DND-41 (cell line): ENCODE measurements at regions not wholly inside any gene's neighbourhood (a gene's known extent, or its start where the extent isn't known, plus 50 kb on each side); places are given as distances from the start of the nearest gene placed in this dataset.

ENCODE experiments used
- ATAC-seq: fragments of 200-7000 bp; cut with Tn5 transposase; 3 replicates; pipeline ENCODE4 v1.9.1; 2021; ENCODE audit warnings: low read depth; ENCODE audit not compliant: insufficient read depth
- DNase-seq: peaks from one replicate; pipeline ENCODE4 v3.0.0-alpha.2; 2020
- H2AFZ ChIP-seq: 2 replicates; pipeline ENCODE4 v1.6.0; 2012; ENCODE audit warnings: low read depth, low read length
- H3K27ac ChIP-seq: 2 replicates; pipeline ENCODE4 v1.5.1; 2012; ENCODE audit warnings: low read length, inconsistent platforms
- H3K27me3 ChIP-seq: fragments of 200-600 bp; sonication (generic); 2 replicates; pipeline ENCODE4 v1.6.0; 2012; ENCODE audit warnings: low read length, mild to moderate bottlenecking, inconsistent platforms; ENCODE audit not compliant: insufficient read depth, poor library complexity
- H3K36me3 ChIP-seq: 2 replicates; pipeline ENCODE4 v1.5.1; 2012; ENCODE audit warnings: low read length, inconsistent platforms; ENCODE audit not compliant: insufficient read depth
- H3K4me1 ChIP-seq: 2 replicates; pipeline ENCODE4 v1.5.1; 2012; ENCODE audit warnings: mild to moderate bottlenecking, low read length; ENCODE audit not compliant: insufficient read depth
- H3K4me2 ChIP-seq: 2 replicates; pipeline ENCODE4 v1.6.0; 2012; ENCODE audit warnings: mild to moderate bottlenecking, moderate library complexity, low read length, inconsistent platforms; ENCODE audit not compliant: insufficient read depth
- H3K4me3 ChIP-seq, 2 experiments: fragments of 200-600 bp in 1 of 2; shearing (Covaris generic) in 1 of 2; 2 replicates each; pipeline ENCODE4 v1.5.1; 2012 to 2016; ENCODE audit warnings: inconsistent platforms in 2 of 2, low read length in 2 of 2, mild to moderate bottlenecking in 2 of 2, low read depth in 1 of 2, moderate library complexity in 1 of 2
- H3K79me2 ChIP-seq: 2 replicates; pipeline ENCODE4 v1.6.0; 2012; ENCODE audit warnings: low read length, inconsistent platforms; ENCODE audit not compliant: insufficient read depth
- H3K9ac ChIP-seq: 2 replicates; pipeline ENCODE4 v1.6.0; 2012; ENCODE audit warnings: low read depth, mild to moderate bottlenecking, inconsistent platforms, low read length, moderate library complexity
- H3K9me3 ChIP-seq: 2 replicates; pipeline ENCODE4 v1.5.1; 2012; ENCODE audit warnings: low read length, moderate library complexity, mild to moderate bottlenecking, inconsistent platforms; ENCODE audit not compliant: insufficient read depth, severe bottlenecking
- H4K20me1 ChIP-seq: 2 replicates; pipeline ENCODE4 v1.6.0; 2012; ENCODE audit warnings: low read length; ENCODE audit not compliant: insufficient read depth
- CTCF ChIP-seq: IDR thresholded peaks from 2 replicates; pipeline ENCODE4 v1.5.1; 2012; ENCODE audit warnings: borderline replicate concordance, low read length, moderate library complexity, mild to moderate bottlenecking; ENCODE audit not compliant: poor library complexity, severe bottlenecking; ENCODE audit errors: extremely low read depth
- EZH2 ChIP-seq: IDR thresholded peaks from 3 replicates; pipeline ENCODE4 v1.6.1; 2012; ENCODE audit warnings: borderline replicate concordance, low read depth, mild to moderate bottlenecking, moderate library complexity, low read length, inconsistent platforms; ENCODE audit not compliant: severe bottlenecking

- no peak overlapping the region for H2AFZ ChIP-seq
- no peaks in the 10 kb centered on the region for H3K27me3 ChIP-seq
- H3K9ac ChIP-seq: no peak overlapping the region
- H3K4me3 ChIP-seq: no peak overlapping the region
- H3K27ac ChIP-seq: no peak overlapping the region
- H3K36me3 ChIP-seq: no peaks in the 10 kb centered on the region
- no peaks in the 10 kb centered on the region for H3K79me2 ChIP-seq
- no peak for TF ChIP-seq EZH2
- ATAC-seq (no peak), DNase-seq (no peak)
- H4K20me1 ChIP-seq: no peaks in the 10 kb centered on the region
- no peak overlapping the region for H3K4me2 ChIP-seq
- no peaks in the 10 kb centered on the region for H3K4me1 ChIP-seq
- no peaks in the 10 kb centered on the region for H3K9me3 ChIP-seq
Measured at GRCh38 chr3:115347737-115348136, 200.6 kb upstream of the ZBTB20 start.

- Histone ChIP-seq H3K4me1 (no peaks in the 10 kb centered on the region), H3K79me2 (no peaks in the 10 kb centered on the region), H3K4me3 (no peak overlapping the region), H3K4me2 (no peak overlapping the region), H2AFZ (no peak overlapping the region), H3K9ac (no peak overlapping the region), H3K36me3 (no peaks in the 10 kb centered on the region), H3K27me3 (no peaks in the 10 kb centered on the region), H3K27ac (no peak overlapping the region), H4K20me1 (no peaks in the 10 kb centered on the region), H3K9me3 (no peaks in the 10 kb centered on the region)
- ATAC-seq (no peak), DNase-seq (no peak)
- TF ChIP-seq CTCF: no peak
- no peak for TF ChIP-seq EZH2
Measured at GRCh38 chr3:115348412-115348811, 201.3 kb upstream of the ZBTB20 start.

- DNase-seq: no peak
- Histone ChIP-seq H4K20me1 (no peaks in the 10 kb centered on the region), H3K36me3 (no peaks in the 10 kb centered on the region), H3K9me3 (no peaks in the 10 kb centered on the region), H3K4me2 (no peak overlapping the region), H2AFZ (no peak overlapping the region), H3K4me1 (no peaks in the 10 kb centered on the region), H3K27ac (no peak overlapping the region), H3K9ac (no peak overlapping the region), H3K79me2 (no peaks in the 10 kb centered on the region), H3K4me3 (no peak overlapping the region), H3K27me3 (no peaks in the 10 kb centered on the region)
- no peak for ATAC-seq
- TF ChIP-seq EZH2 (no peak), CTCF (no peak)
Measured at GRCh38 chr3:115348951-115349745, 202.1 kb upstream of the ZBTB20 start.

GRCh38 chr3:115350606-115351005 lies 203.5 kb upstream of the ZBTB20 start:
- no peaks in the 10 kb centered on the region for H4K20me1 ChIP-seq
- no peaks in the 10 kb centered on the region for H3K79me2 ChIP-seq
- ATAC-seq (no peak), DNase-seq (no peak)
- H3K4me2 ChIP-seq: no peak overlapping the region
- no peaks in the 10 kb centered on the region for H3K27me3 ChIP-seq
- no peaks in the 10 kb centered on the region for H3K4me1 ChIP-seq
- no peaks in the 10 kb centered on the region for H3K9me3 ChIP-seq
- H3K36me3 ChIP-seq: no peaks in the 10 kb centered on the region
- no peak overlapping the region for H3K27ac ChIP-seq
- no peak overlapping the region for H3K9ac ChIP-seq
- H3K4me3 ChIP-seq: no peak overlapping the region
- TF ChIP-seq EZH2: no peak
- TF ChIP-seq CTCF: no peak
- no peak overlapping the region for H2AFZ ChIP-seq
